Muscle of back (tissue), 3 donors: ENCODE measurements at regions not wholly inside any gene's neighbourhood (a gene's known extent, or its start where the extent isn't known, plus 50 kb on each side); places are given as distances from the start of the nearest gene placed in this dataset.
"Not testable (repeated sequence)": the region's sequence is repeated elsewhere in the genome, so short reads cannot be mapped to it uniquely, and the experiment has no call there.

ENCODE experiments used
- DNase-seq, 3 donors: peaks; one replicate each; pipeline versions ENCODE4 v3.0.0 to v3.0.0-alpha.2; 2013

GRCh38 chr2:237196409-237196808, 110.7 kb downstream of the COPS8 start:
- DNase-seq: no peak

GRCh38 chr2:237196866-237197618, 111.4 kb downstream of the COPS8 start:
- no peak for DNase-seq

- DNase-seq: peak in 1 of 3 donors; percentile 52
These were observed 112.6 kb downstream of the COPS8 start for GRCh38 chr2:237198164-237198855.

- DNase-seq: peak in 1 of 3 donors; percentile 13
These were observed 113.4 kb downstream of the COPS8 start for GRCh38 chr2:237199082-237199481.

GRCh38 chr2:237199577-237199976, 113.9 kb downstream of the COPS8 start:
- DNase-seq: peak in 1 of 3 donors; percentile 12

- DNase-seq: no peak
These were observed 114.8 kb downstream of the COPS8 start for GRCh38 chr2:237200462-237200861.

- DNase-seq: peak in 1 of 3 donors; percentile 14
These were observed 116.0 kb downstream of the COPS8 start for GRCh38 chr2:237201461-237202287.

GRCh38 chr2:237202288-237203030, 116.8 kb downstream of the COPS8 start:
- DNase-seq: peak in 1 of 3 donors; percentile 7

GRCh38 chr2:237205043-237205541, 119.4 kb downstream of the COPS8 start:
- no peak for DNase-seq

- peak in 1 of 3 donors; percentile 61 for DNase-seq
These were observed 119.9 kb downstream of the COPS8 start for GRCh38 chr2:237205561-237205971.

- DNase-seq: no peak
These were observed 122.0 kb downstream of the COPS8 start for GRCh38 chr2:237207646-237208045.

- DNase-seq: peak; percentile 79 to 98 (median 91)
These were observed 122.9 kb downstream of the COPS8 start for GRCh38 chr2:237208373-237209260.

GRCh38 chr2:237209885-237210284, 124.2 kb downstream of the COPS8 start:
- DNase-seq: no peak

GRCh38 chr2:237210297-237210696, 124.6 kb downstream of the COPS8 start:
- DNase-seq: no peak

GRCh38 chr2:237210763-237211162, 125.1 kb downstream of the COPS8 start:
- no peak for DNase-seq

GRCh38 chr2:237212356-237213279, 126.9 kb downstream of the COPS8 start:
- DNase-seq: not testable (repeated sequence)

- DNase-seq: peak; percentile 85 to 92 (median 85)
These were observed 127.8 kb downstream of the COPS8 start for GRCh38 chr2:237213315-237214022.

- DNase-seq: peak in 1 of 3 donors; percentile 18
These were observed 128.5 kb downstream of the COPS8 start for GRCh38 chr2:237214030-237214675.
